Right lobe of liver (tissue), 6 donors: ENCODE measurements at regions not wholly inside any gene's neighbourhood (a gene's known extent, or its start where the extent isn't known, plus 50 kb on each side); places are given as distances from the start of the nearest gene placed in this dataset.

ENCODE experiments used
- ATAC-seq, 4 donors: fragments of 200-7000 bp; cut with Tn5 transposase; one replicate each; pipeline ENCODE4 v1.9.1; 2020; ENCODE audit warnings: mild to moderate bottlenecking in 4 of 4, moderate library complexity in 4 of 4
- DNase-seq, 3 donors: peaks; one replicate each; pipeline ENCODE4 v3.0.0-alpha.2; 2020
- H3K27ac ChIP-seq, 3 donors: fragments of 200-600 bp; one replicate each; pipeline ENCODE4 v1.8.0; 2022
- H3K27me3 ChIP-seq, 2 donors: fragments of 200-600 bp; one replicate each; pipeline ENCODE4 v1.8.0; 2022
- H3K36me3 ChIP-seq, 4 donors: fragments of 200-600 bp; sonication (generic) in 1 of 4; one replicate each; pipeline versions ENCODE4 v1.5.1 to v1.8.0; 2017 to 2022; ENCODE audit warnings: control low read depth in 1 of 4
- H3K4me1 ChIP-seq, 4 donors: fragments of 200-600 bp; sonication (generic) in 1 of 4; one replicate each; pipeline versions ENCODE4 v1.5.1 to v1.8.0; 2017 to 2022; ENCODE audit warnings: control low read depth in 1 of 4
- H3K4me3 ChIP-seq, 3 donors: fragments of 200-600 bp; one replicate each; pipeline ENCODE4 v1.8.0; 2022
- H3K9me3 ChIP-seq, 4 donors: fragments of 200-600 bp; sonication (generic) in 1 of 4; one replicate each; pipeline versions ENCODE4 v1.5.1 to v1.8.0; 2017 to 2022; ENCODE audit warnings: control low read depth in 1 of 4
- POLR2A ChIP-seq: fragments of 450-650 bp; IDR thresholded peaks from one replicate; pipeline ENCODE4 v1.6.1; 2017; ENCODE audit warnings: antibody characterized with exemption, mild to moderate bottlenecking
- WGBS: methylation state at CpG from one replicate; pipeline ENCODE4 v1.1.6; 2018; ENCODE audit warnings: low coverage, low lambda C conversion rate; ENCODE audit not compliant: insufficient coverage; ENCODE audit errors: missing lambda C conversion rate; 5-methylcytosine and 5-hydroxymethylcytosine counted together
- intact Hi-C, 2 donors: fragments of 100-400 bp; cut with DNase I; formaldehyde crosslinking; loops; one replicate each; pipeline versions ENCODE4 v1.11.2 to v1.14.1; 2022
- TF ChIP-seq, protein P1 (sequence below), 4 donors: fragments of 200-600 bp in 3 of 4; fragments of 450-650 bp in 1 of 4; IDR thresholded peaks; one replicate each; pipeline versions ENCODE4 v1.5.1 to v1.8.0; 2016 to 2022; ENCODE audit warnings: antibody characterized with exemption in 4 of 4, mild to moderate bottlenecking in 2 of 4
- donor health status: DM: no; HTN: yes; CAD: no.
- donor health status: DM: no; HTN: no; CAD: no.
- donor health status: DM: no; HTN: no; CAD: no.
- donor health status: DM: no; HTN: yes; CAD: no.
- donor health status: DM: no; HTN: yes; CAD: no.

DNA sequence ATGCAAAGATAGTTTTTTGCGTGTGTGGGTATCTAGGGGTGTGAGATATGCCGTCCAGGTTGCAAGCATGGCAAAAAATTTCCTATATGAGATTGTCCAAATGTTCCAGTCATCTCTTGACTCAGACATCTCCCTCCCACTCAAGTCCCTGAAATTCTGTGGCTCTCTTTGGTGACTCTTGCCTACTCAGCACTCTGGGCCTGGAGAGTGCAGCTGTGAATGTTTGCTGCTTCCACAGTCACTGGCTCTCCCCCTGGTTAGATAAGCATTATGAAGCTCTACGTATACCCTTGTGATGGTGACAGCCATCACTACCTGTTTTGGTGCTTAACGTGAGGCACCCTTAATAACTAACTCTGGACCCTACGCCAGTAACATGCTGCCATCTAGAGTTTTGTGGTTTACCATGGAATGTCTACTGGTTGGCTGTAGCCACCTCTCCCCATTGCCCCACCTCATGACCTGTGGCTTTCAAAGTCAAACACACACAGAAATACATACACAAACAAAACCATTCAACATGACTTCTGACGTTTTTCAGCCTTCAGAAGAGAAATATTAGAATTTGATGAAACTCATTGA lies 621.9 kb upstream of the CITED2 start:
- 60% methylated on average over 5 of the region's 6 CpGs for WGBS
- TF ChIP-seq POLR2A, result no peak
- TF ChIP-seq, protein P1, sequence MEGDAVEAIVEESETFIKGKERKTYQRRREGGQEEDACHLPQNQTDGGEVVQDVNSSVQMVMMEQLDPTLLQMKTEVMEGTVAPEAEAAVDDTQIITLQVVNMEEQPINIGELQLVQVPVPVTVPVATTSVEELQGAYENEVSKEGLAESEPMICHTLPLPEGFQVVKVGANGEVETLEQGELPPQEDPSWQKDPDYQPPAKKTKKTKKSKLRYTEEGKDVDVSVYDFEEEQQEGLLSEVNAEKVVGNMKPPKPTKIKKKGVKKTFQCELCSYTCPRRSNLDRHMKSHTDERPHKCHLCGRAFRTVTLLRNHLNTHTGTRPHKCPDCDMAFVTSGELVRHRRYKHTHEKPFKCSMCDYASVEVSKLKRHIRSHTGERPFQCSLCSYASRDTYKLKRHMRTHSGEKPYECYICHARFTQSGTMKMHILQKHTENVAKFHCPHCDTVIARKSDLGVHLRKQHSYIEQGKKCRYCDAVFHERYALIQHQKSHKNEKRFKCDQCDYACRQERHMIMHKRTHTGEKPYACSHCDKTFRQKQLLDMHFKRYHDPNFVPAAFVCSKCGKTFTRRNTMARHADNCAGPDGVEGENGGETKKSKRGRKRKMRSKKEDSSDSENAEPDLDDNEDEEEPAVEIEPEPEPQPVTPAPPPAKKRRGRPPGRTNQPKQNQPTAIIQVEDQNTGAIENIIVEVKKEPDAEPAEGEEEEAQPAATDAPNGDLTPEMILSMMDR (IDR thresholded peaks at IDR 0.05), result peak; percentile 24 to 51 (median 29)
- ATAC-seq, result peak; percentile 89 to 98 (median 95)
- Histone ChIP-seq H3K27me3 (no peaks in the 10 kb centered on the region), H3K4me3 (no peak overlapping the region), H3K27ac (no peak overlapping the region), H3K9me3 (no peaks in the 10 kb centered on the region), H3K36me3 (no peaks in the 10 kb centered on the region), H3K4me1 (peaks cover 0 to 5% (median 2%) of the 10 kb centered on the region in 4 donors)
- intact Hi-C loops, result no loop called here
- peak in 1 of 3 donors; percentile 56 for DNase-seq

- no peak for ATAC-seq
- Histone ChIP-seq H3K9me3 (no peaks in the 10 kb centered on the region), H3K4me1 (no peaks in the 10 kb centered on the region), H3K4me3 (no peak overlapping the region), H3K27ac (no peak overlapping the region), H3K27me3 (no peaks in the 10 kb centered on the region), H3K36me3 (no peaks in the 10 kb centered on the region)
- DNase-seq, result no peak
- no peak for TF ChIP-seq POLR2A
- TF ChIP-seq, protein P1 (IDR thresholded peaks at IDR 0.05), result no peak
- intact Hi-C loops, result no loop called here
Measured at GRCh38 chr6:139994998-139995397, 620.5 kb upstream of the CITED2 start.

DNA sequence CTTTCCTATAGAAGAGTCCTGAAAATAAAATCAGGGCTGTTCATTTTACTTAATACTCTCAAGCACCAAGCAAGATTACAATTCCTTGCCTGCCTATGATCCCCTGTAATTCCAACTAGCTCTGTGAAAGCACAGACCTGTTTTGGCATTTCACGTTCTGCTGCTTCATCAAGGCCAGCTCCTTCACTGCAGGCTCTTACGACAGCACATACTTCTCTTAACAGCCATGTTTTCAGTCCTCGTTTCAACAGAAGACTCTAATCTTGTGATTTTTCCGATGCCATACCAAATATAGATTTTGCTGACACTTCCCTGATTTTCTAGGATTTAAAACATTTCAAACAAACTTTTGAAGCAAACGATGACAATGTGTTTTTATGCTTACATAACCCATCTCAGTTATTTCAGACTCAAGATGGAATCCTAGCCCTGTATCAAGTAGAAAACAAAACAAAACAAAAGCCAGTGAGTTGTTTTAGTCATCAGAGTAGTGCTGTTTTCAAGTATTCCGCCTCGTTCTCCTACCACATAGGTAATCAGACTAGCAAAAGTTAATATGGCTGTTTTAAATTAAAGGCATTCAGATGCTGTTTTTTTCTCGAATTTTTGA lies 616.5 kb upstream of the CITED2 start:
- no peak for DNase-seq

GRCh38 chr6:139990026-139990686 lies 615.7 kb upstream of the CITED2 start:
- intact Hi-C loops, result no loop called here
- Histone ChIP-seq H3K27me3 (no peaks in the 10 kb centered on the region), H3K9me3 (no peaks in the 10 kb centered on the region), H3K4me3 (no peak overlapping the region), H3K36me3 (no peaks in the 10 kb centered on the region), H3K4me1 (no peaks in the 10 kb centered on the region), H3K27ac (no peak overlapping the region)
- 39% methylated on average over 4 of the region's 4 CpGs for WGBS
- no peak for DNase-seq
- TF ChIP-seq, protein P1 (IDR thresholded peaks at IDR 0.05), result no peak
- TF ChIP-seq POLR2A, result no peak
- peak in 2 of 4 donors; percentile 52 to 62 for ATAC-seq

More for the DNA sequence above, 616.5 kb upstream of the CITED2 start:
- Histone ChIP-seq H3K4me3 (no peak overlapping the region), H3K4me1 (no peaks in the 10 kb centered on the region), H3K27me3 (no peaks in the 10 kb centered on the region), H3K9me3 (no peaks in the 10 kb centered on the region), H3K36me3 (no peaks in the 10 kb centered on the region), H3K27ac (no peak overlapping the region)
- intact Hi-C loops, result no loop called here
- TF ChIP-seq POLR2A, result no peak
- TF ChIP-seq, protein P1 (IDR thresholded peaks at IDR 0.05), result no peak
- WGBS, result 62% methylated on average over 8 of the region's 8 CpGs
- peak in 1 of 4 donors; percentile 22 for ATAC-seq
